Hematopoietic multipotent progenitor cell treated with erythropoietin and hydrocortisone succinate and interleukin-3 and kit ligand, for 8 days (in vitro differentiated cells): ENCODE measurements at regions not wholly inside any gene's neighbourhood (a gene's known extent, or its start where the extent isn't known, plus 50 kb on each side); places are given as distances from the start of the nearest gene placed in this dataset.
"Not testable (repeated sequence)": the region's sequence is repeated elsewhere in the genome, so short reads cannot be mapped to it uniquely, and the experiment has no call there.

Experiments used
- DNase-seq: peaks from one replicate; pipeline ENCODE4 v3.0.0-alpha.2; 2015

DNA sequence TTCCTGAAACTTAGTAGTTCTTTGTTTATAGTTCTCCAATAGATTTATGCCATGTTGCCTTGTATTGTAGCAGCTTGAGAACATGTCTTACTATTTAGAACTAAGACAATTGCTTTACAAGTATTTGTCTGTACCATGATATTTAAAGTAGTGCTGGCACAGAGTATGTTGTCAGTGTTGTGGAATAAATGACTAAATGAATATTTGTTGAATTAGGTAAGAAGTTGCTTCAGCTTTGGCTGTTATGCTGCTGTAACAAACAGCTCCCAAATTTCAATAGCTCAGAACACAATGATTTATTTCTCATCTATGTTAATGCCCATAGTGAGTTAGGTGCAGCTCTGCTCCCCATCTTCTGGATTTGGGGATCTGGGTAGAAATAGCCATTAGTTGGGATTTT lies 90.2 kb upstream of the VCAM1 start:
- DNase-seq, result no peak

DNA sequence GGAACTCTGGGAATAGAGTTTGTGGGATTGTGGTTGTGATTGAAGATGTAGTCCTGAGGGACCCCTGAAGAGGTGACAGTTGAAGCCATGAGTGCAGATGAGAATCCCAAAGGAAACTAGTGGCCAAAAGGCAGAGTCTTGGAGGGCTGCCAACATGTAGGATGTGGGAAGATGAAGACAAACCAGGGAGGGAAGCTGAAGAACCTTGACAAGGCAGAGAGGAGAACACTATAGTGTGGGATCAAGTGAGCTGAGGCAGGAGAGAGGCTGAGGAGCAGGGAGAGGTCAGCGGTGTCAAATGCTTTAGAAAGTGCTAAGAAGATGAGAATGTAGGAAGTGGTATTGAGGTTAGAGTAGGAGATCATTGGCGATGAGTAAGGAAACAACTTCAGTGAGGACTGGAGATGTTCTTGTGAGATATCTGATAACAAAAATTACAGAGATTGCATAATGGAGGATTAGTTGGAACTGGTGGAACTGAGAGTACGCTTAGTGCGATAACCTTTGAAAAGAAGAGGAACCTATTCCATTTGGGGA lies 88.5 kb upstream of the VCAM1 start:
- DNase-seq, result peak; percentile 19

DNA sequence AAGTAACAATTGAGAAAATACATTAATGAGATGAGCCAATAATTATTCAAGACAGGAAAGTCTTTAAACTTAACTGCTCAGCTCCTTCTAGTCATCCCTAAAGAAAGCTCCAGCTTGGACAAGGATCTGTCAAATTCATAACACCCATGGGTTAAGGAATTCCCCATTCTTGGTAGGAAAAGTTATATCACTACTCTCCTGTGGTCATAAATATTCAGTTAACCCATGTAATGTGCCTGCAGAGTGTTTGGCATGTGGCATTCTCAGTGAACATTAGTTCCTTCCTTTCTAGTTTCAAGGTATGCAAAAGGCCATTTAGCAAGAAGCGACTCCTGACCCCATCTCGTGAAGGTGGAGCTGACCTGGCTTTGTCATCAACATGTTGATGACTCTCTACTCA lies 76.7 kb upstream of the VCAM1 start:
- no peak for DNase-seq

DNA sequence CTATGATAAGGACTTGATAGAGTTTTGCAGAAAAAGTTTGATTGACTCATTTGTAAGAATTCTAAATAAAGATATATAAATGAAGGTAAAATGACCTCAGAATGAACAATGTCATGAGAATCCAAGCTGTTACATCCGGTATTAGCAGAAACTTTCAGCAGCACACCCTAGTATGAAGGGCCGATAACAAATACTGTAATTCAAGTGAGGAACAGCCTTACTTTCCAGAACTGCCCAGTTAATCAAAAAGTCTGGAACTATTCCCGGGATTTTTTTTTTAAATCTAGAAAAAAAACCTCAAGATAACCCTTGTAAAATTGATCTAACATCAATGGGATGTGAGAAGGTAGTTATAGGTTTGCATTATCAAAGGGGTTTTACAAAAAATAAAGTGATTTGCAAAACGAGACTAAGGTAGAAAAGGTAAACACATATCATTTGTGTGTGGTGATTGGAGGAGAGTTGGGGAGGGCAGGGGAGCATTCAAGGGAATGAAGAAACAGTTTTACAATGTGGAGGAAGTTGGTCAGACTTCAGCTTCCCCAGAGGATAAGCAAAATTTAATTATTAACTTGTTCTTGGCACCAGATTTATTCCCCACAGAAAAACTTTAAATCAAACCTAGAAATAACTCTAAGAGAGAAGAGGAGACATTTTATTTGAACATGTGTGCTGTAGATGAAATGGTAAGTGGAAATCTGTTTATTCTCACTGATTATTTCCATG lies 75.9 kb upstream of the VCAM1 start:
- no peak for DNase-seq

DNA sequence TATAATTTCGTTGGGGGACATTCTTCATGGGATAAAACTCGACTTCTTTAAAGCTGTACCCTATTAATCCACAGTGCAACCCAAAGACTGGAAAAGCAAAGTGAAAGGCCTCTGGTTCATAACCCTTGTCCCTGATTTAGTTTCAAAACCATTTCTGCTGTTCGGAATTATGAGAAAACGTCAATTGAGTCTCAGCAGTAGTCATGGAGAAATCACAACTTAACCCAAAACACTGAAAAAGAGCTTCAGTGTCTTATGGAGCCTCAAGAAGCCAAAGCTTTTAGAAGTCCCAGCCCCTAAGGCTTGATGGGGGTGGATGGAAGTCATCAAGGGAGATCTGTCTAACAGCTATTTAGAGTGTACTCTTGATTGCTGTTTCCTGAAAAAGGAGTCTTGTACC lies 73.5 kb upstream of the VCAM1 start:
- no peak for DNase-seq

DNA sequence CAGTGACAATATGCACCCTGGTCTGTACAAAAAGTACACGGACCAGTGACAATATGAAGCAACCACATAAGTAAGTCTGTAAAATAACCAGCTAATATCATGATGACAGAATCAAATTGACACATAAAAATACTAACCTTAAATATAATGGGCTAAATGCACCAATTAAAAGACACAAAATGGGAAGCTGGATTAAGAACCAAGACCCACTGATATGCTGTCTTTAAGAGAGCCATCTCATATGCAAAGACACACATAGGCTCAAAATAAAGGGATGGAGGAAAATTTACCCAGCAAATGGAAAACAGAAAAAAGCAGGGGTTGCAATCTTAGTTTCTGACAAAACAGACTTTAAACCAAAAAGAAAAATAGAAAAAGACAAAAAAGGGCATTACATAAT lies 70.4 kb upstream of the VCAM1 start:
- DNase-seq, result no peak

DNA sequence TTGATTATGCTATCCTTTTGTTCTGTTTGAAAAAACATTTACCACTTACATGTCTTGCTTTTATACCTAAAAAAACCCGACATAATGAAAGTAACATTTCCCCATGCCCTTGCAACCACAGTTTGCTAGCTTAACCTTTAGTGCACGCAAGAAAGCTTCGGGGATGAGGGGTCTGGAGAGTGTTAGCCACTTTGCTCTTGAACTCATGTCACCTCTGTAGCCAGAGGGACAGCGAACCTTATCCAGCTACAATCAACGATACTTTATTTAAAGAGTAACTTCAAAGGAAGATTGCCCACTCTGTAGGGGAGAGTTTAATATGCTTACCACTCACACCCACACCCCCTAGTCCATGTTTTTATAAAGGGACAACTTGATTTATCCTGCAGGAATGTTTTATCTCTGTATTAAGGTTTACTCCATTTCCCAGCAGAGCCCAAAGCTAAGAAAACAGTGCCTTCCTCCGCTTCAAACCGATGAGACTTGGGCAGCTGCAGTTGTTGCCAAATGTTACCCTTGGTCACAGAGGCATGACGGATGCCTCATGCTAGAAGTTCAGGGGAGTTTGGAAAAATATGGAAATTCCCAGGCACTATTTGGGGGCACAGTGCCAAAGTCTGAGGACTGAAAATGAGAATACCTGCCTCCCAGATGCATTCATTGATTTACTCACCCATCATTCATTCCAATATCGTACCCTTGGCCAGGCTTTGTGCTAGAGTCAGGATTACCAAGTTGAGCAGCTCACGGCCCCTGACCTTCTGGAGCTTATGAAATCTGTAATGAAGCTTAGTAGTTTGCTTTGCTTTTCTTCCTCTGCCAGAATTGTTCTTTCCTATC lies 61.4 kb upstream of the VCAM1 start:
- no peak for DNase-seq

DNA sequence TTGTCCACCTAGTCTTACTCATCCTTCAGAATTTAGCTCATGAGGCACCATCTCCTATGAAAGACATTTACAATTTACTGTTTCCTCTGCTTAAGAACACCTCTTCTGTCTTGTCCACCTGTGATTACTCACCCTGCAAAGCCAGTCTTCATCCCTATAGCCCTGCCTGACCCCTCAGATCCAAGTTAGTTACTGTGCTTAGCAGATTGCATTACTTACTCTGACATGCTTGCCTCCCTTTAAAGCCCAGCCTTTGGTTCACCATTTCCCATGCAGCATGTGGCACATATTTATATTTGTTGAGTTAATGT lies 60.9 kb upstream of the VCAM1 start:
- DNase-seq, result no peak

DNA sequence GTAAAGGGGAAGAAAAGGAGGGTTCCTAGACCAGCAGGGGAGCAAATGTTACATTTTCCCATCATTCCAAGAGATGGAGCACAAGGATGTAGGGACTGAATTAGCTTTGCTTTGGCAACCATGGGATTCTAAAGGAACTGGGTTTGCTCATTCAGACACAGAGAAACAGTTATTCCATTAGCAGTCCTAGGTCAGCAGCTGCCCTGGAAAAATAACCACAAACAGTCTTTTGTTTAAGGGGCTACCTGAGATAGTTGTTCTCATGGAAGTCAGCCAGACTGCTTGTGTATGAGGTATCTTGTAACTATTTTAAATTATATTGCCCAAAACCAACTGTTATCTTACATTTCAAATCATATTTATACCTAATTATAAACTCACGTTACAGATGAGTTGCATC lies 58.4 kb upstream of the VCAM1 start:
- no peak for DNase-seq

DNA sequence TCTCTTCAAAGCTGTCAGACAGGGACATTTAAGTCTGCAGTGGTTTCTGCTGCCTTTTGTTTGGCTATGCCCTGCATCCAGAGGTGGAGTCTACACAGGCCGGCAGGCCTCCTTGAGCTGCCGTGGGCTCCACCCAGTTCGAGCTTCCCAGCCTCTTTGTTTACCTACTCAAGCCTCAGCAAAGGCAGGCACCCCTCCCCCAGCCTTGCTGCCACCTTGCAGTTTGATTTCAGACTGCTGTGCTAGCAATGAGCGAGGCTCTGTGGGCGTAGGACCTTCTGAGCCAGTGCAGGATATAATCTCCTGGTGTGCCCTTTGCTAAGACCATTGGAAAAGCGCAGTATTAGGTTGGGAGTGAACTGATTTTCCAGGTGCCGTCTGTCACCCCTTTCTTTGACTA lies 51.0 kb upstream of the VCAM1 start:
- not testable (repeated sequence) for DNase-seq
